Effector memory CD8-positive, alpha-beta T cell (primary cell): ENCODE measurements at regions not wholly inside any gene's neighbourhood (a gene's known extent, or its start where the extent isn't known, plus 50 kb on each side); places are given as distances from the start of the nearest gene placed in this dataset.

ENCODE experiments used
- ATAC-seq: fragments of 150-1000 bp; cut with Tn5 transposase; replicated peaks from 2 replicates; pipeline ENCODE4 v1.10.0; 2021; ENCODE audit warnings: mild to moderate bottlenecking, moderate library complexity
- DNase-seq, 3 experiments: peaks; one replicate each; pipeline ENCODE4 v3.0.0; 2021
- H3K27ac Mint-ChIP-seq, 2 donors: one replicate each; pipeline ENCODE4 v1.8.0; 2022; ENCODE audit warnings: mild to moderate bottlenecking in 2 of 2, mixed read lengths in 2 of 2, moderate library complexity in 2 of 2
- H3K27me3 Mint-ChIP-seq, 2 donors: one replicate each; pipeline ENCODE4 v1.8.0; 2022; ENCODE audit warnings: mixed read lengths in 2 of 2
- H3K36me3 Mint-ChIP-seq: one replicate; pipeline ENCODE4 v1.8.0; 2022; ENCODE audit warnings: mild to moderate bottlenecking, moderate library complexity, mixed read lengths; ENCODE audit not compliant: insufficient read depth
- H3K4me1 Mint-ChIP-seq, 2 donors: one replicate each; pipeline ENCODE4 v1.8.0; 2022; ENCODE audit warnings: low read depth in 2 of 2, mixed read lengths in 2 of 2
- H3K4me3 Mint-ChIP-seq, 2 donors: one replicate each; pipeline ENCODE4 v1.8.0; 2022; ENCODE audit warnings: mild to moderate bottlenecking in 2 of 2, mixed read lengths in 2 of 2, moderate library complexity in 2 of 2
- H3K9me3 Mint-ChIP-seq, 2 donors: one replicate each; pipeline ENCODE4 v1.8.0; 2022; ENCODE audit warnings: mixed read lengths in 2 of 2

DNA sequence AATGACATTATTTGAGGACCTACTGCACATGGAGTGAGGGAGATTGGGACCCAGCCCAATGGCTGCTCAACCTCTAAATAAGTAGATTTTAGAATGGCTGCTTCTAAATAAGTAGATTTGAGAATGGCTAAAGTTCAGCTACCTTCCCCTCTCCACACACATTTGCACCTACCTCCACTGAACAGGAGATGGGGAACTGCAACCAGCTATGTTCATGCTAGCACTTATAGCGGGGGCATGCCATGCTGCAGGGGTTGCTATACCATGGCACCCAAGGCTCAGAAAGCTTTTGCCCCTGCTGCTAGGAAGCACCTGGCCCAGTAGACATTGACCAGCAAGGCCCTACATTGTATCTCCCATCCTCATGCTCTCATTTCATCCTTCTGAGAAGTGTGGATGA, 70.2 kb upstream of the MAOA start:
- Mint-ChIP-seq H3K27me3 (peaks cover 9% of the 10 kb centered on the region in 2 donors), H3K27ac (no peak overlapping the region), H3K36me3 (no peaks in the 10 kb centered on the region), H3K4me1 (no peaks in the 10 kb centered on the region), H3K9me3 (no peaks in the 10 kb centered on the region), H3K4me3 (no peak overlapping the region)
- DNase-seq: no peak
- ATAC-seq: no peak

DNA sequence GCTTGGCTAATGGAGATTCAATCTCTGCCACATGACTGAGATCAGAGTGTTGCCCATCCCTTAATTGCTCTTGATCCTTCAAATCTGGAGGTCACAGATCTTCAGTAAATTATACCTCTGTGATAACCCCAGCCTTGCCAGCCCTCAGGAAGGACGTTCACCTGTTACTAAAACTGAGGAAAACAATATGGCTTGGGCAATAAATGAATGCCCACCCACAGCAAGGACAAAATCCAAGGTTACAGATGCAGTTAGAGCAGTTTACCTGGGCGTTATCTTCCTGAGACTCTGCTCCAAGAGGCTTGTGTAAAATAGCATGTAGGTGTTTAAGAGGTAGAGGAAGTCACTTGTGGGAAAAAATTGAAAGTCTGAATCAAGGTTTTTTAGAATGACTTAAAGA, 69.3 kb upstream of the MAOA start:
- H3K27me3 Mint-ChIP-seq: peaks cover 9 to 12% of the 10 kb centered on the region in 2 donors
- H3K36me3 Mint-ChIP-seq: no peaks in the 10 kb centered on the region
- no peak overlapping the region for H3K4me3 Mint-ChIP-seq
- DNase-seq (no peak), ATAC-seq (no peak)
- H3K4me1 Mint-ChIP-seq: no peaks in the 10 kb centered on the region
- H3K27ac Mint-ChIP-seq: no peak overlapping the region
- H3K9me3 Mint-ChIP-seq: no peaks in the 10 kb centered on the region

- Mint-ChIP-seq H3K27me3 (peaks cover 9 to 14% of the 10 kb centered on the region in 2 donors), H3K27ac (no peak overlapping the region), H3K4me3 (no peak overlapping the region), H3K4me1 (no peaks in the 10 kb centered on the region), H3K36me3 (no peaks in the 10 kb centered on the region), H3K9me3 (no peaks in the 10 kb centered on the region)
- DNase-seq (no peak), ATAC-seq (no peak)
Observed at GRCh38 chrX:43589735-43590134, 66.4 kb upstream of the MAOA start.

DNA sequence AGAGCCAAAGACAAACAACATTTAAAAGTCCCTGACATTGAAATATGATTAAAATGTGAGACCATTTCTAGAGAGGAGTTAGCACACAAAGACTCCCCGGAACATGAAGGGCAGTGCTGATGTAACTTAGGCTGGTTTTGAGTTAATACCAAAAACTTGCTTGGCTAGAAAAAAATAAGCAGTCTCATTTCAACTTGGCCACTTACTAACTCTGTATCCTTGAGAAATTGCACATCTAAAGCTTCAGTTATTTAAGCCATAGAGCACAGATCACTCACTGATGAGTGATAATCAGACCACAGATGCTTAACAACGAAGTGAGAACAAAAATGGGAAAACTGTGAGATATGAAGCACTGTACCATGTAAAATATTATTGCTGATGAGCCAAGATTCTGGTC, 65.9 kb upstream of the MAOA start:
- Mint-ChIP-seq H3K4me1 (no peaks in the 10 kb centered on the region), H3K36me3 (no peaks in the 10 kb centered on the region), H3K27ac (no peak overlapping the region), H3K27me3 (peaks cover 9 to 14% of the 10 kb centered on the region in 2 donors), H3K4me3 (no peak overlapping the region), H3K9me3 (no peaks in the 10 kb centered on the region)
- no peak for DNase-seq
- ATAC-seq: no peak

DNA sequence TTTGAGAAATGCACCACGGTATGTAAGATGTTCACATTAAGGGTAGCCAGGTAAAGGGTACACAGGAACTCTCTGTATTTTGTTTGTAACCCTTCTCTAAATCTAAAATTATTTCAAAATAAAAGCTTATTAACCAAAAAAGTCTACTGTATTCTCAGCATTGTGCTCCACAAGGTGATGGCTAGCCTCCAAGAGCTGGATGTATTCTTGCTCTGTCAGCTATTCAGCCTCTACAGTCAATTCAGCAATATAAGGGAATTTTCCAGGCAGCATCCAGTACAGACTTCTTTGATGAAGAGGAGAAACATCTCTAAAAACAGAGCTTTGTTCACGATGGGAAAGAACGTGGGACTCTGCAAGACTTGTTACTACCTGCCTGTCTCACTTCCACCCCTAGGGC, 63.5 kb upstream of the MAOA start:
- Mint-ChIP-seq H3K4me3 (no peak overlapping the region), H3K4me1 (no peaks in the 10 kb centered on the region), H3K9me3 (no peaks in the 10 kb centered on the region), H3K27me3 (peaks cover 0 to 5% of the 10 kb centered on the region in 2 donors), H3K36me3 (no peaks in the 10 kb centered on the region), H3K27ac (no peak overlapping the region)
- DNase-seq (no peak), ATAC-seq (no peak)

DNA sequence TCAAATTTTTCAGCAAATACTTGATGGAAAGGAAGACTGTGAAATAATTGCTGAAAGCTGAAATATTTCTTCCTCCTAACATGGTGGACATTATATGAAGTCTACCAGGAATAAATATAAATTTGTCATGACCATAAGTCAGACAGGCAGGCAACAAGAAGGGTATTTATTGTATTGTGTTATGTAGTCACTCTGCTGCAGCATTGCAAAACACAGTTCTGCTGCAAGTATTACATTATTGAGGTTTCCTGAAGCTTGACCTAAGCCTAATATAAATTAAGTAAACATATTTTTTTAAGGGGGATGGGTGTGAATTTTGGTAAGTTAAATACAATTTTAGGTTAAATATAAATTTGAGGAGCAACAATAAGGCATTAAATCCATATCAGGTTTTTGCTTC, 60.2 kb upstream of the MAOA start:
- Mint-ChIP-seq H3K4me1 (no peaks in the 10 kb centered on the region), H3K36me3 (no peaks in the 10 kb centered on the region), H3K4me3 (no peak overlapping the region), H3K27me3 (peaks cover 0 to 5% of the 10 kb centered on the region in 2 donors), H3K9me3 (no peaks in the 10 kb centered on the region), H3K27ac (no peak overlapping the region)
- DNase-seq (no peak), ATAC-seq (no peak)

DNA sequence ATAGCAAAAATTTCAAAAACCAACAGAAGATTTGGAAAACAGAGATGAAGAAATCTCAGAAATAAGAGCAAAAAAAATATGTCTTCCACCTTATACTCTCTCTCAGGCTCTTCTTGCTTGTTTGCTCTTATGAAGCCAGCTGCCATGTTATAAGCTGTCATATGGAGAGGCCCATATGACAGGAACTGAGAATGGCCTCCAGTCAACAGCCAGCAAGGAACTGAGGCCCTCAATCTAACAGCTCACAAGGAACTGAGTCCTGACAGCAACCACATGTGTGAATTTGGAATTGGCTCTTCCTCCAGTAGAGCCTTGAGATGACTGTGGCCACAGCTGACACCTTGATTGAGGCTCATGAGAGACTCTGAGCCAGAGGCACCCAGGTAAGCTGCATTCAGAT, 51.3 kb upstream of the MAOA start:
- no peaks in the 10 kb centered on the region for H3K36me3 Mint-ChIP-seq
- DNase-seq (no peak), ATAC-seq (no peak)
- H3K9me3 Mint-ChIP-seq: no peaks in the 10 kb centered on the region
- no peak overlapping the region for H3K4me3 Mint-ChIP-seq
- no peaks in the 10 kb centered on the region for H3K4me1 Mint-ChIP-seq
- peaks cover 0 to 2% of the 10 kb centered on the region in 2 donors for H3K27me3 Mint-ChIP-seq
- H3K27ac Mint-ChIP-seq: no peak overlapping the region

DNA sequence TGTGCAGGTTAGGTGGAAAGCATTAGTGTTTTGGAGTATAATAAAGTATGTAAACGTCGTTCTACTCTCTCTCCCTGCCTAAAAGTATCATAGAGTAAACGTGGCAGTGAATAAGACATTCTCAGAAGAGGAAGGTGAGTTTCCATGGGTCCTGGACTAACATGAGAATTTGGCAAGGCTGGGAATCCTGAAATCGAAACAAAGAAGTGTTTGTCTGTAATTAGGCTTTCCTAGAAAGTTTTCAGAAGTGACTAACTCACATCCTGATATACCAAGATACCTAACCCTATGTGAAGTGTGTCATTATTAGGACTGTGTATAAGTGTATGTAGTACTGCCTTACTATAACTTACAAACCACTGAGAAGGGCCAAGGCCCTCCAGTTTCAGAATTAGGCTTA, 50.7 kb upstream of the MAOA start:
- H3K4me1 Mint-ChIP-seq: no peaks in the 10 kb centered on the region
- ATAC-seq (no peak), DNase-seq (no peak)
- peaks cover 0 to 7% of the 10 kb centered on the region in 2 donors for H3K27me3 Mint-ChIP-seq
- H3K36me3 Mint-ChIP-seq: no peaks in the 10 kb centered on the region
- no peak overlapping the region for H3K27ac Mint-ChIP-seq
- no peak overlapping the region for H3K4me3 Mint-ChIP-seq
- no peaks in the 10 kb centered on the region for H3K9me3 Mint-ChIP-seq
